IMR-90 (cell line): ENCODE measurements at regions not wholly inside any gene's neighbourhood (a gene's known extent, or its start where the extent isn't known, plus 50 kb on each side); places are given as distances from the start of the nearest gene placed in this dataset.

Experiments
- ATAC-seq: fragments of 200-7000 bp; cut with Tn5 transposase; 2 replicates; pipeline ENCODE4 v1.9.1; 2020; ENCODE audit warnings: low read depth, mild to moderate bottlenecking, moderate library complexity
- BruUV-seq: library from RNA; stranded (reverse); fragments of 400-500 nt; replicated peaks from 2 replicates; lab custom pipeline; 2021; lab: Mats Ljungman, UMichigan
- CTCF ChIA-PET: fragments of 300-600 bp; formaldehyde crosslinking; extraction: SDS; loops from one replicate; lab custom pipeline; 2021; ENCODE audit warnings: antibody characterized with exemption; lab: Yijun Ruan, JAX
- POLR2A ChIA-PET: fragments of 300-600 bp; sonication (Branson Sonifier 250); formaldehyde crosslinking; loops from one replicate; lab custom pipeline; 2022; ENCODE audit warnings: antibody characterized with exemption; ENCODE audit not compliant: unreplicated experiment; lab: Charles Lee
- DNase-seq: peaks from one replicate; pipeline ENCODE4 v3.0.0; 2013
- H2AFZ ChIP-seq: replicated peaks from 2 replicates; pipeline ENCODE3; 2013; ENCODE audit warnings: low read length, mild to moderate bottlenecking; ENCODE audit not compliant: poor library complexity
- H2AK5ac ChIP-seq: 2 replicates; pipeline ENCODE4 v1.6.1; 2013; ENCODE audit warnings: low read depth, low read length, inconsistent platforms
- H2AK9ac ChIP-seq: replicated peaks from 2 replicates; pipeline ENCODE3; 2013; ENCODE audit warnings: mild to moderate bottlenecking, low read depth, low read length, moderate library complexity; ENCODE audit not compliant: poor library complexity
- H2BK120ac ChIP-seq: 2 replicates; pipeline ENCODE4 v1.6.1; 2013; ENCODE audit warnings: low read depth, low read length, inconsistent platforms
- H2BK15ac ChIP-seq: 3 replicates; pipeline ENCODE4 v1.6.1; 2013; ENCODE audit warnings: low read depth, low read length, inconsistent platforms
- H2BK20ac ChIP-seq: 2 replicates; pipeline ENCODE4 v1.6.1; 2013; ENCODE audit warnings: low read depth, mild to moderate bottlenecking, inconsistent platforms, low read length, moderate library complexity
- H2BK5ac ChIP-seq: 2 replicates; pipeline ENCODE4 v1.6.1; 2013; ENCODE audit warnings: mild to moderate bottlenecking, low read depth, low read length, inconsistent platforms; ENCODE audit not compliant: poor library complexity, severe bottlenecking
- H3K14ac ChIP-seq: replicated peaks from 2 replicates; pipeline ENCODE4 v1.6.1; 2013; ENCODE audit warnings: low read depth, low read length, inconsistent platforms
- H3K18ac ChIP-seq: 2 replicates; pipeline ENCODE4 v1.6.1; 2013; ENCODE audit warnings: low read depth, low read length, control low read depth
- H3K23ac ChIP-seq: 2 replicates; pipeline ENCODE4 v1.6.1; 2013; ENCODE audit warnings: low read depth, low read length, inconsistent platforms
- H3K27ac ChIP-seq: 2 replicates; pipeline ENCODE4 v1.5.1; 2013; ENCODE audit warnings: mild to moderate bottlenecking, control low read depth, low read length; ENCODE audit not compliant: insufficient read depth
- H3K27me3 ChIP-seq: 2 replicates; pipeline ENCODE4 v1.6.1; 2013; ENCODE audit warnings: low read length; ENCODE audit not compliant: control insufficient read depth, insufficient read depth
- H3K36me3 ChIP-seq: 2 replicates; pipeline ENCODE4 v1.6.1; 2013; ENCODE audit warnings: low read length, mixed read lengths; ENCODE audit not compliant: control insufficient read depth, insufficient read depth
- H3K4ac ChIP-seq: 2 replicates; pipeline ENCODE4 v1.6.1; 2013; ENCODE audit warnings: low read depth, low read length, inconsistent platforms
- H3K4me1 ChIP-seq: 2 replicates; pipeline ENCODE4 v1.6.1; 2013; ENCODE audit warnings: low read length, mixed read lengths; ENCODE audit not compliant: control insufficient read depth, insufficient read depth
- H3K4me2 ChIP-seq: 2 replicates; pipeline ENCODE4 v1.6.1; 2013; ENCODE audit warnings: low read depth, mild to moderate bottlenecking, control low read depth, low read length, moderate library complexity
- H3K4me3 ChIP-seq: 2 replicates; pipeline ENCODE4 v1.5.1; 2013; ENCODE audit warnings: low read depth, mild to moderate bottlenecking, control low read depth, low read length, moderate library complexity; ENCODE audit not compliant: insufficient read depth
- H3K56ac ChIP-seq: 2 replicates; pipeline ENCODE4 v1.6.1; 2013; ENCODE audit warnings: low read length, inconsistent platforms; ENCODE audit not compliant: insufficient read depth; ENCODE audit errors: extremely low read depth
- H3K79me1 ChIP-seq, 2 experiments: 2 replicates each; pipeline ENCODE4 v1.6.1; 2013; ENCODE audit warnings: low read length in 2 of 2, inconsistent platforms in 1 of 2, low read depth in 1 of 2
- H3K9ac ChIP-seq: 2 replicates; pipeline ENCODE4 v1.6.1; 2013; ENCODE audit warnings: low read depth, low read length, control low read depth
- H3K9me1 ChIP-seq: 2 replicates; pipeline ENCODE4 v1.6.1; 2013; ENCODE audit warnings: low read length, inconsistent platforms; ENCODE audit not compliant: insufficient read depth
- H3K9me3 ChIP-seq: 2 replicates; pipeline ENCODE4 v1.6.1; 2013; ENCODE audit warnings: low read length; ENCODE audit not compliant: control insufficient read depth, insufficient read depth
- H4K20me1 ChIP-seq: 2 replicates; pipeline ENCODE4 v1.6.1; 2013; ENCODE audit warnings: low read length, inconsistent platforms; ENCODE audit not compliant: insufficient read depth
- H4K5ac ChIP-seq: 2 replicates; pipeline ENCODE4 v1.6.1; 2013; ENCODE audit warnings: mild to moderate bottlenecking, low read depth, low read length, control low read depth
- H4K8ac ChIP-seq, 2 experiments: 2 replicates each; pipeline ENCODE4 v1.6.1; 2013; ENCODE audit warnings: low read depth in 2 of 2, low read length in 2 of 2, control low read depth in 1 of 2, inconsistent platforms in 1 of 2
- H4K91ac ChIP-seq: 2 replicates; pipeline ENCODE4 v1.6.1; 2013; ENCODE audit warnings: low read depth, low read length, inconsistent platforms; ENCODE audit not compliant: insufficient read depth
- BHLHE40 ChIP-seq: fragments of 150-350 bp; IDR thresholded peaks from 2 replicates; pipeline ENCODE4 v1.6.1; 2016; ENCODE audit warnings: mild to moderate bottlenecking, low read depth, low read length
- MAFK ChIP-seq: IDR thresholded peaks from 2 replicates; pipeline ENCODE4 v1.6.1; 2012; ENCODE audit warnings: low read depth, low read length, improper control_type of control experiment
- MAZ ChIP-seq: IDR thresholded peaks from 2 replicates; pipeline ENCODE4 v1.6.1; 2012; ENCODE audit warnings: low read depth, mild to moderate bottlenecking, low read length, improper control_type of control experiment, moderate library complexity, borderline replicate concordance
- MXI1 ChIP-seq: IDR thresholded peaks from 2 replicates; pipeline ENCODE4 v1.6.1; 2012; ENCODE audit warnings: low read depth, mild to moderate bottlenecking, low read length, moderate library complexity, borderline replicate concordance
- NFE2L2 ChIP-seq: fragments of 150-350 bp; IDR thresholded peaks from 2 replicates; pipeline ENCODE4 v1.6.1; 2016; ENCODE audit warnings: low read depth, mild to moderate bottlenecking, low read length
- RAD21 ChIP-seq: IDR thresholded peaks from 2 replicates; pipeline ENCODE4 v1.6.1; 2012; ENCODE audit warnings: low read length, improper control_type of control experiment
- WGBS, 2 experiments: methylation state at CpG; one replicate each; pipeline versions ENCODE4 v1.1.5 to v1.1.7; 2013; ENCODE audit warnings: missing lambda C conversion rate in 2 of 2; ENCODE audit not compliant: insufficient read length in 1 of 2; ENCODE audit errors: extremely low coverage in 2 of 2; 5-methylcytosine and 5-hydroxymethylcytosine counted together
- dilution Hi-C: fragments of 300-500 bp; cut with HindIII; formaldehyde crosslinking; loops from one replicate; pipeline ENCODE4 v1.14.3; 2018; ENCODE audit warnings: low sequenced_read_pairs; ENCODE audit not compliant: unreplicated experiment
- in situ Hi-C: fragments of 300-500 bp; cut with MboI; formaldehyde crosslinking; loops from 3 replicates; pipeline ENCODE4 v1.14.3; 2019; ENCODE audit warnings: low sequenced_read_pairs, inconsistent platforms, mixed read lengths
- intact Hi-C: fragments of 100-400 bp; cut with micrococcal nuclease; formaldehyde crosslinking; loops from 2 replicates; pipeline ENCODE4 v1.10.0; 2022
- TF ChIP-seq, protein P1 (sequence below): fragments of 150-350 bp; IDR thresholded peaks from 2 replicates; pipeline ENCODE4 v1.6.1; 2016; ENCODE audit warnings: low read depth, mild to moderate bottlenecking, low read length, moderate library complexity, borderline replicate concordance
- TF ChIP-seq, protein P2 (sequence below): fragments of 150-350 bp; IDR thresholded peaks from 2 replicates; pipeline ENCODE4 v1.6.1; 2017; ENCODE audit warnings: mild to moderate bottlenecking, antibody characterized with exemption, low read length, low read depth

DNA sequence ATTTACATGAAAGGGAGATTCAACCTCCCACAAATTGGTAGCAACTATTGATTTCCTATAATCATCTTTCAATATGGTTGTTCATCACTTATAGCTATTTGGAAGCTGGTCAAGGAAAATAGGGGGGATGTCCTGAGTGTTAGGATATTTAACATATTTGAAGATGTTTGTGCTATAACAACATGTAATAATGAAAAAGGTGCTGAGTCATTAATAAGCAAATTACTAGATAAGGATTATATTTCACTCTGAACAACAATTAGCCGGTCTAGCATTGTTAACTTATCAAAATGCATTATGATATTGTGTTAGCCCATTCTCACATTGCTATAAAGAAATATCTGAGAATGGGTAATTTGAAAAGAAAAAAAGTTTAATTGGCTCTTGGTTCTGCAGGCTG lies 225.8 kb upstream of the ARPP21 start:
- Histone ChIP-seq H3K23ac (no peak overlapping the region), H4K8ac (no peak overlapping the region), H3K18ac (no peak overlapping the region), H2BK120ac (no peak overlapping the region), H3K27me3 (no peaks in the 10 kb centered on the region), H3K9ac (no peak overlapping the region), H3K9me3 (peaks cover 5% of the 10 kb centered on the region), H4K20me1 (no peaks in the 10 kb centered on the region), H3K27ac (no peak overlapping the region), H3K79me1 (no peaks in the 10 kb centered on the region), H2AK5ac (no peak overlapping the region), H3K14ac (no peak overlapping the region), H4K5ac (no peak overlapping the region), H3K4me1 (no peaks in the 10 kb centered on the region), H3K4me2 (no peak overlapping the region), H2AFZ (no peak overlapping the region), H3K4ac (no peak overlapping the region), H3K56ac (no peak overlapping the region), H2AK9ac (no peak overlapping the region), H2BK20ac (no peak overlapping the region), H3K9me1 (no peaks in the 10 kb centered on the region), H4K91ac (no peak overlapping the region), H2BK15ac (no peak overlapping the region), H2BK5ac (no peak overlapping the region), H3K4me3 (no peak overlapping the region), H3K36me3 (no peaks in the 10 kb centered on the region)
- ChIA-PET POLR2A (no interaction called here), CTCF (no interaction called here)
- WGBS, 2 experiments, result no CpG with 5 or more reads among the region's 1 CpG
- no peak for ATAC-seq
- intact Hi-C loops (no loop called here), in situ Hi-C loops (no loop called here), dilution Hi-C loops (no loop called here)
- no peak for TF ChIP-seq RAD21
- TF ChIP-seq MAZ, result no peak
- TF ChIP-seq BHLHE40, result no peak
- TF ChIP-seq, protein P1, sequence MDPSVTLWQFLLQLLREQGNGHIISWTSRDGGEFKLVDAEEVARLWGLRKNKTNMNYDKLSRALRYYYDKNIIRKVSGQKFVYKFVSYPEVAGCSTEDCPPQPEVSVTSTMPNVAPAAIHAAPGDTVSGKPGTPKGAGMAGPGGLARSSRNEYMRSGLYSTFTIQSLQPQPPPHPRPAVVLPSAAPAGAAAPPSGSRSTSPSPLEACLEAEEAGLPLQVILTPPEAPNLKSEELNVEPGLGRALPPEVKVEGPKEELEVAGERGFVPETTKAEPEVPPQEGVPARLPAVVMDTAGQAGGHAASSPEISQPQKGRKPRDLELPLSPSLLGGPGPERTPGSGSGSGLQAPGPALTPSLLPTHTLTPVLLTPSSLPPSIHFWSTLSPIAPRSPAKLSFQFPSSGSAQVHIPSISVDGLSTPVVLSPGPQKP, result no peak
- TF ChIP-seq, protein P2, sequence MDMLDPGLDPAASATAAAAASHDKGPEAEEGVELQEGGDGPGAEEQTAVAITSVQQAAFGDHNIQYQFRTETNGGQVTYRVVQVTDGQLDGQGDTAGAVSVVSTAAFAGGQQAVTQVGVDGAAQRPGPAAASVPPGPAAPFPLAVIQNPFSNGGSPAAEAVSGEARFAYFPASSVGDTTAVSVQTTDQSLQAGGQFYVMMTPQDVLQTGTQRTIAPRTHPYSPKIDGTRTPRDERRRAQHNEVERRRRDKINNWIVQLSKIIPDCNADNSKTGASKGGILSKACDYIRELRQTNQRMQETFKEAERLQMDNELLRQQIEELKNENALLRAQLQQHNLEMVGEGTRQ, result no peak
- 0 out of 2 replicates have a peak, but pooled peaks have one; percentile 19 for TF ChIP-seq NFE2L2
- TF ChIP-seq MAFK, result peak; percentile 55
- TF ChIP-seq MXI1, result no peak
- no peak for DNase-seq
- BruUV-seq, result no TSS peak
